Fibroblast of mammary gland (primary cell): ENCODE measurements at regions not wholly inside any gene's neighbourhood (a gene's known extent, or its start where the extent isn't known, plus 50 kb on each side); places are given as distances from the start of the nearest gene placed in this dataset.

ENCODE experiments used
- DNase-seq: peaks from one replicate; pipeline ENCODE4 v3.0.0-alpha.2; 2010; ENCODE audit warnings: low read depth
- H3K4me3 ChIP-seq: 2 replicates; pipeline ENCODE4 v1.5.1; 2011; ENCODE audit warnings: low read depth, mild to moderate bottlenecking, low read length, moderate library complexity; ENCODE audit not compliant: control insufficient read depth
- CTCF ChIP-seq: conservative IDR thresholded peaks from 2 replicates; pipeline ENCODE4 v1.5.1; 2011; ENCODE audit warnings: low read depth, low read length, inconsistent platforms; ENCODE audit not compliant: control insufficient read depth, insufficient read depth

GRCh38 chr3:189070965-189071364 is 100.8 kb upstream of the TPRG1 start:
- H3K4me3 ChIP-seq, result no peak overlapping the region
- no peak for TF ChIP-seq CTCF
- DNase-seq, result no peak

DNA sequence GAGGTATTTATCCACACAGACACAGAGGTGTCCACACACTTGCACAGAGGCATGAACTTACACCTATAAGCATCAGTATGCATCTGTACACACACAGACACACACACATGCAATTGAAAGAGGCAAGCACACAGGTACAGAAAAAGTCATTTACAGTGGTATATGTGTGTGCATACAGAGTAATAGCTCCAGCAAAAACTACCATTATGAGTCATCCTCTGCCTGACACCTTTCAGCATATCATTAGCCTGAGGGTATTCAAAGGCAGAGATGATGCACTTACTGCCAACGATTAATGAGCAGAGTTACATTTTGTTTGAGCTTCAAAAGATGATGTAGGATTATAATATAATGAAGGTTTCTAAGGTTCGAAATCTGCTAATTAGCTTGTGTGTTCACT is 100.3 kb upstream of the TPRG1 start:
- no peak overlapping the region for H3K4me3 ChIP-seq
- TF ChIP-seq CTCF, result no peak
- DNase-seq, result no peak

DNA sequence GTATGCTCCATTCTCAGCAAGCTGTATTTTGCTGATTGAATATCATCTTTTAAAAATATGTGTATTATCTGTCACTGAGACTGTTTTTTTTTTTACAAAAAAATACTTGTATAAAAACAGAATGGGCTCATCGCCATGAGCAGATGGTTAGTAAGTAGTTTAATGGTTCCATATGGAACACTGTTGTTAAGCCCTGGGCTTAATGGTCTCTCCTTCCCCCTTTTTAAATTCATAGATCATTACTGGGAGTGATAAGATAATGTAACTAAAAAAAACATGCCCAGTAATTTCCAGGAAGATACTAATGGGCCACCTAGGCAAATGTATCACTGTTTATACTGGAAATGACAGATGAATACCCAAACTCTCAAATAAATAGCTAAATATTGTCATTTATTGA is 95.3 kb upstream of the TPRG1 start:
- no peak overlapping the region for H3K4me3 ChIP-seq
- DNase-seq, result no peak
- no peak for TF ChIP-seq CTCF

- DNase-seq, result no peak
- H3K4me3 ChIP-seq, result no peak overlapping the region
- TF ChIP-seq CTCF, result no peak
Measured at GRCh38 chr3:189080745-189081144, 91.0 kb upstream of the TPRG1 start.

- no peak for TF ChIP-seq CTCF
- no peak overlapping the region for H3K4me3 ChIP-seq
- DNase-seq, result no peak
Measured at GRCh38 chr3:189082666-189083427, 88.9 kb upstream of the TPRG1 start.

DNA sequence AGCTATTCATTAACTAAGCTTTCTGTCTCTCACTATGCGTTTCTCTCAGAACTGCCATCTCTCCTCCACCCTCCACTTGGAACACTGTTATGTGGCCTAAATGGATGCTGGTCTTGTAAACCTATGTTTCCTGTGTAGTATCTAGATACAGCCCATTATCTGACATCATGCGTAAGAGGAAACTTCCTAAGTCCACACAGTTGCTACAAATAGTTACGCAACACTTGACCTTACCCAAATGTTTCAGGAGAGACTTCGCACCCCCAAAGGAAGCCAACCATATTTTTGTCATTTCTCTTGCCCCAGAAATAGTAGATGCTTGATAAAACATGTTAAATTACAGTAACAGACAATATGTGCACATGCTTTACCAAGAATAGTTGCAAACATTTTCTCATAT is 87.2 kb upstream of the TPRG1 start:
- peak; percentile 8 for DNase-seq
- H3K4me3 ChIP-seq, result no peak overlapping the region
- no peak for TF ChIP-seq CTCF
